Chondrocyte (in vitro differentiated cells): ENCODE measurements at regions not wholly inside any gene's neighbourhood (a gene's known extent, or its start where the extent isn't known, plus 50 kb on each side); places are given as distances from the start of the nearest gene placed in this dataset.

Source experiments
- DNase-seq: peaks from one replicate; pipeline ENCODE4 v3.0.0; 2021; ENCODE audit warnings: mixed read lengths, low spot score
- H3K27ac Mint-ChIP-seq: one replicate; pipeline ENCODE4 v1.8.0; 2021; ENCODE audit warnings: mild to moderate bottlenecking, moderate library complexity, mixed read lengths; ENCODE audit not compliant: unreplicated experiment
- H3K27me3 Mint-ChIP-seq: 2 replicates; pipeline ENCODE4 v1.8.0; 2021; ENCODE audit warnings: low read depth, mixed read lengths
- H3K36me3 Mint-ChIP-seq: 2 replicates; pipeline ENCODE4 v1.8.0; 2021; ENCODE audit warnings: low read depth, mixed read lengths
- H3K4me1 Mint-ChIP-seq: 2 replicates; pipeline ENCODE4 v1.8.0; 2021; ENCODE audit warnings: low read depth, mild to moderate bottlenecking, mixed read lengths
- H3K4me3 Mint-ChIP-seq: one replicate; pipeline ENCODE4 v1.8.0; 2021; ENCODE audit warnings: mild to moderate bottlenecking, moderate library complexity, mixed read lengths; ENCODE audit not compliant: unreplicated experiment
- H3K9me3 Mint-ChIP-seq: 2 replicates; pipeline ENCODE4 v1.8.0; 2021; ENCODE audit warnings: low read depth, mixed read lengths
- TF ChIP-seq, protein P1 (sequence below): fragments of 200-600 bp; sonication (generic); IDR thresholded peaks from 2 replicates; pipeline ENCODE4 v1.5.0; 2021; ENCODE audit warnings: antibody characterized with exemption, mild to moderate bottlenecking, moderate library complexity

DNA sequence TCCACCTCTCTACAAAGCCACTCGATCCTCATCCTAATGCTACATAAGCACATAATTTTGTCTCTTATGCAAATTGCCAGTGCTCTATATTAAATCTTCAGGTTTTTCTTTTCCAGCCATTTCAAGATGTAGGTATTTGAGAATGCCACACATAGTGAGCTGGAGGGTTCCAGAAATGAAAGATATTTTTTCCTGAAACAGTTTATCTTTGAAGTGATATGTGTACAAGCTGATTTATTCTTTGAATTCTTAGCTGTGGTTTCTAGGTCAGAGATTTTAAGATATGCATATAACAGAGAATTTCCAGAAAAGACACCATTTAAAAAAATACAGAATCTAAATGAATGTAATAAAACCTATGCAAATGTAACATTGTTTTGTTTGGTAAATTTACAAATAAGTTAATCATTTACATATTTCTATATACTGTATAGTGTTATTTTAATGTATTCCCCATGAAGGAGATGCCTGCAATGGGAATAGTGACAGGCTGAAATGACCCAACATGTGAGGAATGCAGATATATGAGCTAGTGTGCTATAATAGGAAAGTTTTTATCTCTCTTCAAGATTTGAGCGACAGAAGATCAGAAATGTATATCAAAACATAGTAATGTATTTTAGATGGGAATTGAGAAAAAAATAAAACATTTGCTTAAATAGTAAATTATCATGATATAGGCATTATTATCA lies 570.2 kb downstream of the SLITRK1 start:
- no peak for DNase-seq
- TF ChIP-seq, protein P1, sequence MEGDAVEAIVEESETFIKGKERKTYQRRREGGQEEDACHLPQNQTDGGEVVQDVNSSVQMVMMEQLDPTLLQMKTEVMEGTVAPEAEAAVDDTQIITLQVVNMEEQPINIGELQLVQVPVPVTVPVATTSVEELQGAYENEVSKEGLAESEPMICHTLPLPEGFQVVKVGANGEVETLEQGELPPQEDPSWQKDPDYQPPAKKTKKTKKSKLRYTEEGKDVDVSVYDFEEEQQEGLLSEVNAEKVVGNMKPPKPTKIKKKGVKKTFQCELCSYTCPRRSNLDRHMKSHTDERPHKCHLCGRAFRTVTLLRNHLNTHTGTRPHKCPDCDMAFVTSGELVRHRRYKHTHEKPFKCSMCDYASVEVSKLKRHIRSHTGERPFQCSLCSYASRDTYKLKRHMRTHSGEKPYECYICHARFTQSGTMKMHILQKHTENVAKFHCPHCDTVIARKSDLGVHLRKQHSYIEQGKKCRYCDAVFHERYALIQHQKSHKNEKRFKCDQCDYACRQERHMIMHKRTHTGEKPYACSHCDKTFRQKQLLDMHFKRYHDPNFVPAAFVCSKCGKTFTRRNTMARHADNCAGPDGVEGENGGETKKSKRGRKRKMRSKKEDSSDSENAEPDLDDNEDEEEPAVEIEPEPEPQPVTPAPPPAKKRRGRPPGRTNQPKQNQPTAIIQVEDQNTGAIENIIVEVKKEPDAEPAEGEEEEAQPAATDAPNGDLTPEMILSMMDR, result no peak
- Mint-ChIP-seq H3K4me3 (no peak overlapping the region), H3K36me3 (no peaks in the 10 kb centered on the region), H3K9me3 (no peaks in the 10 kb centered on the region), H3K27me3 (no peaks in the 10 kb centered on the region), H3K4me1 (peaks cover 18% of the 10 kb centered on the region), H3K27ac (peak overlapping the region; percentile 13)

DNA sequence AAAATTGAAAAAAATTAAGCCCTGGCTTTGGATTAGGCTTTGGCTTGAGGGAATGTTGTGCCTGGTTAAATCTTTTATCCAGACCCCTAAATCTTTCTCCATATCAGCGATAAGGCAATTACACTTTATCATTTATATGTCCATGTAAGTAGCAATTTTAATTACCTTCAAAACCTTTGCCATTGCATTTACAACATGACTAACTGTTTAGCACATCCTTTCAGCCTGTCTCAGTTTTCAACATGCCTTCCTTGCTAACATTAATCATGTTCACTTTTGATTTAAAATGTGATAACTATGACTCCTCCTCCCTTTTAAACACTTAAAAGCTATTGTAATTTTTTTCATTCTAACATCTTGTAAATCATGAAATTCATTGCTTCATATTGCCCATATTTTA lies 583.7 kb downstream of the SLITRK1 start:
- Mint-ChIP-seq H3K27ac (no peak overlapping the region), H3K4me3 (no peak overlapping the region), H3K9me3 (peaks cover 18% of the 10 kb centered on the region), H3K36me3 (no peaks in the 10 kb centered on the region), H3K27me3 (no peaks in the 10 kb centered on the region), H3K4me1 (peaks cover 5% of the 10 kb centered on the region)
- TF ChIP-seq, protein P1, result no peak
- DNase-seq, result no peak

DNA sequence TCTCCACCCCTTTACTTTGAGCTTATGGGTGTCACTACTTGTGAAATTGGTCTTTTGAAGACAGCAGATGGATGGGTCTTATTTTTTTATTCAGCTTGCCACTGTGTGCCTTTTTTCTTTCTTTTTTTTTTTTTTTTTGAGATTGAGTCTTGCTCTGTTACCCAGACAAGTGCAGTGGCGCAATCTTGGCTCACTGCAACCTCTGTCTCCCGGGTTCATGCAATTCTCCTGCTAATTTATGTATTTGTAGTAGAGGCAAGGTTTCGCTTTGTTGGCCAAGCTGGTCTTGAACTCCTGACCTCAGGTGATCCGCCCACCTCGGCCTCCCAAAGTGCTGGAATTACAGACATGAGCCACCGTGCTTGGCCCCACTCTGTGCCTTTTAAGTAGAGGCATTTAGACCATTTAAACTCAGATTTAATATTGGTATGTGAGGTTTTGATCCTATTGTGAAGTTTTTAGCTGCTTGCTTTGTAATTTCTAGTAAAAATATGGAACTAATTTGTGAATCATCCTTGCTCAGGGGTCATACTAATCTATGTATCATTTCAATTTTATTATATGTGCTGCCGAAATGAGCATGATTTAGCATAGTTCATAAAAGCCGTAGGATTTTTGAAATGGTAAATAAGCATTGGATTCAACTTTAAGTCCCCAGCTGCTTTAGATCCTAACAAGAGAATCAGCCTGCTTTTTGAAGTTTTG lies 584.5 kb downstream of the SLITRK1 start:
- Mint-ChIP-seq H3K27me3 (no peaks in the 10 kb centered on the region), H3K27ac (no peak overlapping the region), H3K4me3 (no peak overlapping the region), H3K4me1 (peaks cover 5% of the 10 kb centered on the region), H3K9me3 (peaks cover 18% of the 10 kb centered on the region), H3K36me3 (no peaks in the 10 kb centered on the region)
- DNase-seq, result no peak
- TF ChIP-seq, protein P1, result no peak

DNA sequence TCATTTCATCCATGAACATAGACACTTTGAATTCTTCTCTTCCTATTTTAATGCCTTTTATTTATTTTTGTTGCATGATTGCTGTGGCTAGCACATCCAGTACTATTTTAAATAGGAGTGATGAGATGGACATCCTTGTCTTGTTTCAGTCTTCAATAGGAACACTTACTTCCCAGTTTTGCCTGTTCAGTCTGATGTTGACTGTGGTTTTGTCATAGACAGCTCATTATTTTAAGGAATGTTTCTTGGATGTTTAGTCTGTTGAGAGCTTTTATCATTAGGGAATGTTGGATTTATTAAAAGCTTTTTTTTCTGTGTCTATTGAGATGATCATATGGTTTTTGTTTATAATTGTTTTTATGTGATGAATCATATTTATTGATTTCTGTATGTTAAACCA lies 586.6 kb downstream of the SLITRK1 start:
- Mint-ChIP-seq H3K27me3 (no peaks in the 10 kb centered on the region), H3K4me1 (peaks cover 5% of the 10 kb centered on the region), H3K4me3 (no peak overlapping the region), H3K36me3 (no peaks in the 10 kb centered on the region), H3K27ac (no peak overlapping the region), H3K9me3 (peaks cover 18% of the 10 kb centered on the region)
- DNase-seq, result no peak
- TF ChIP-seq, protein P1, result no peak

DNA sequence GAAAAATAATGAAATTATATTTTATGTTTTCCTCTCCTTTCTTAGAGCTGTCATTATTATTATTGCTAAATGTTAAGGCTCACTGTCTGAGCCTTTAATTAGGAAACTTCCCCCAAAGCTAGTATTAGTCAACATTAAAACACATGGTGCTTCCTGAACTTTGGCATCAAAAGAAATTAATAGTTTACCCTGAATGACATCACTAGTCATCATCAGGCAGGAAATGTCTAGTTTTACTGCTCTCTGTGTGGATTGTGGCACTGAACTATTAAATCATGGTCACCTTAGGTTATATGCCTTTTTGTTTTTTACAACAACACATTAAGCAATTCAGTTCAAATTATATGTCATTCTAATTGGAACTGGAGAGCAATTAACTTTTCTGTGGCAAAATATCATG lies 595.5 kb downstream of the SLITRK1 start:
- H3K4me1 Mint-ChIP-seq, result no peaks in the 10 kb centered on the region
- no peaks in the 10 kb centered on the region for H3K9me3 Mint-ChIP-seq
- H3K4me3 Mint-ChIP-seq, result no peak overlapping the region
- H3K27me3 Mint-ChIP-seq, result no peaks in the 10 kb centered on the region
- no peak overlapping the region for H3K27ac Mint-ChIP-seq
- H3K36me3 Mint-ChIP-seq, result no peaks in the 10 kb centered on the region
- TF ChIP-seq, protein P1, result no peak
- DNase-seq, result no peak
